D721Med (cell line): ENCODE measurements at regions not wholly inside any gene's neighbourhood (a gene's known extent, or its start where the extent isn't known, plus 50 kb on each side); places are given as distances from the start of the nearest gene placed in this dataset.

Source experiments
- DNase-seq: peaks from one replicate; pipeline ENCODE4 v3.0.0; 2011; ENCODE audit warnings: low spot score; ENCODE audit not compliant: insufficient read length
- FAIRE-seq: peaks from 2 replicates; lab custom pipeline; 2011; peaks lifted over from hg19 to GRCh38; lab: Jason Lieb, UNC
- CTCF ChIP-seq: IDR thresholded peaks from 2 replicates; pipeline ENCODE4 v1.5.1; 2012; ENCODE audit warnings: mild to moderate bottlenecking, control low read depth; ENCODE audit not compliant: insufficient read depth; ENCODE audit errors: missing control alignments

GRCh38 chr5:67374378-67374777 is 177.8 kb upstream of the CD180 start:
- DNase-seq (no peak), FAIRE-seq (no peak)
- no peak for TF ChIP-seq CTCF

GRCh38 chr5:67373518-67373917 is 176.9 kb upstream of the CD180 start:
- DNase-seq (no peak), FAIRE-seq (no peak)
- TF ChIP-seq CTCF: no peak

GRCh38 chr5:67372887-67373286 is 176.3 kb upstream of the CD180 start:
- DNase-seq (no peak), FAIRE-seq (no peak)
- TF ChIP-seq CTCF: no peak

- no peak for TF ChIP-seq CTCF
- FAIRE-seq: peak; percentile 51
- no peak for DNase-seq
Measured at GRCh38 chr5:67371924-67372323, 175.3 kb upstream of the CD180 start.

- no peak for DNase-seq
- TF ChIP-seq CTCF: no peak
- FAIRE-seq: no peak
Measured at GRCh38 chr5:67366691-67367395, 170.2 kb upstream of the CD180 start.

GRCh38 chr5:67366276-67366675 is 169.7 kb upstream of the CD180 start:
- DNase-seq (no peak), FAIRE-seq (no peak)
- TF ChIP-seq CTCF: no peak

GRCh38 chr5:67364381-67364970 is 167.9 kb upstream of the CD180 start:
- TF ChIP-seq CTCF: no peak
- DNase-seq (no peak), FAIRE-seq (no peak)
